ENCODE measurements at regions not wholly inside any gene's neighbourhood (a gene's known extent, or its start where the extent isn't known, plus 50 kb on each side); places are given as distances from the start of the nearest gene placed in this dataset.
A peak's percentile ranks its signal among the peaks of the same experiment; 100 is the strongest.
"Not testable (repeated sequence)": the region's sequence is repeated elsewhere in the genome, so short reads cannot be mapped to it uniquely, and the experiment has no call there.

DNA sequence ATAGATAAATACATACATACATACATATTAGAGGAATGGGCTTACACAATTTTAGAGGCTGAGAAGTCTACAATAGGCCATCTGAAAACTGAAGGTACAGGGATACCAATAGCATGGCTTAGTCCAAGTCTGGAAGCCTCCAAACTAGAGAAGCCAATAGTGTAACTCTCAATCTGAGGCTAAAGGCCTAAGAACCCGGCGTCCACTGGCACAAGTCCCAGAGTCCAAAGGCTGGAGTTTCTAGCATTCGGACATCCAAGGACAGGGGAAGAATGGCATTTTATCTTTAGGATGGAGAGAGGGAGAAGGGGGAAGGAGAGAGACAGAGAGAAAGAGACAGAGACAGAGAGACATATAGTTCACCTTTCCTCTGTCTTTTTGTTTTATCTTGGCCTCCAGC is 63.7 kb upstream of the SYT4 start:
- Histone ChIP-seq H3K27ac (ENCODE audit: low read length) (no peak overlapping the region), H3K4me1 (ENCODE audit: control insufficient read depth, insufficient read depth, low read length) (no peaks in the 10 kb centered on the region), H3K36me3 (ENCODE audit: control insufficient read depth, insufficient read depth, low read length) (no peaks in the 10 kb centered on the region), H3K4me3 (ENCODE audit: low read length) (no peak overlapping the region), H3K9me3 (replicated peaks; ENCODE audit: control insufficient read depth, low read depth, low read length) (no peaks in the 10 kb centered on the region), H3K27me3 (ENCODE audit: control insufficient read depth, insufficient read depth, low read length) (no peaks in the 10 kb centered on the region)
- no peak for DNase-seq
- 90% methylated on average over 3 of the region's 3 CpGs for WGBS (ENCODE audit: insufficient coverage)

DNA sequence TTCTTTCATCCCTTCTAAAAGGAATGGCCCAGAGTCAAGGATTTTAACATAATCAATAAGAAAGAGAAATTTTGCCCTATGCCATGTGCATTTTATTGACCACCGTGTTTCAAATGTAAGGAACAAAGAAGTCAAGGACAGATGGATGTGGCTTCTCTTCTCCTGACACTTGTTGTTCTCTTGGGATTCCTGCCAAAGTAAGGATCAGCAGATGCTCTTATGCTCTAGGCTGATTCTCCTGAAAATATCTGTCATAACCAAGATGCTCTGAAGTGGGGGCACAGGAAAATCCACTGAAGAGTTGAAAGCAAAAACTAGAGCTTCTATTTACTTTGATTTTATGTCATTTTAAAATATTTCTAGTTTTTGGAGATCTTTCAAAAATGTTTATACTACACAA is 72.9 kb upstream of the SYT4 start:
- no peaks in the 10 kb centered on the region for H3K4me1 ChIP-seq (ENCODE audit: control insufficient read depth, insufficient read depth, low read length)
- H3K4me3 ChIP-seq (ENCODE audit: low read length), result no peak overlapping the region
- DNase-seq, result no peak
- H3K9me3 ChIP-seq (replicated peaks; ENCODE audit: control insufficient read depth, low read depth, low read length), result no peaks in the 10 kb centered on the region
- H3K36me3 ChIP-seq (ENCODE audit: control insufficient read depth, insufficient read depth, low read length), result no peaks in the 10 kb centered on the region
- WGBS (ENCODE audit: insufficient coverage), result 80% methylated on average over 1 of the region's 1 CpG
- H3K27ac ChIP-seq (ENCODE audit: low read length), result no peak overlapping the region
- no peaks in the 10 kb centered on the region for H3K27me3 ChIP-seq (ENCODE audit: control insufficient read depth, insufficient read depth, low read length)

DNA sequence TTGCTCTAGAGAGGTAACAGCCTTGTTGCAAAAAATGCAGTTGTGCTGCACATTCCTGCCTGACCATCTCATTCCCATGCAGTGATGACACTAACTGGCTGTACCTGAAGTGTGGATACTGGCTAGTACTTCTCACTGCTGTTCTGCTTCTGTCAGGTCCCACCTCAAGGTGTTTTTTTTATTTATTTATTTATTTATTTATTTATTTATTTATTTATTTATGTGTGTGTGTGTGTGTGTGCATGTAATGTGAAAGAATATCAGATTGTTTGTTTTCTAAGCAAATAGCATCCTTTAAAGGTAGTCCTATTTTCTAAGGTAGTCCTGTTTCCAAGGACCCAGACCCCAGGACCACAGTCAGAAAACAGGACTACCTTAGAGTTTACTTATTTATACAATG is 87.2 kb upstream of the SYT4 start:
- no peaks in the 10 kb centered on the region for H3K27me3 ChIP-seq (ENCODE audit: control insufficient read depth, insufficient read depth, low read length)
- no peaks in the 10 kb centered on the region for H3K36me3 ChIP-seq (ENCODE audit: control insufficient read depth, insufficient read depth, low read length)
- no peaks in the 10 kb centered on the region for H3K9me3 ChIP-seq (replicated peaks; ENCODE audit: control insufficient read depth, low read depth, low read length)
- no peak overlapping the region for H3K27ac ChIP-seq (ENCODE audit: low read length)
- no peak overlapping the region for H3K4me3 ChIP-seq (ENCODE audit: low read length)
- no peak for DNase-seq
- H3K4me1 ChIP-seq (ENCODE audit: control insufficient read depth, insufficient read depth, low read length), result no peaks in the 10 kb centered on the region

GRCh38 chr18:43367895-43368294 is 90.6 kb upstream of the SYT4 start:
- WGBS (ENCODE audit: insufficient coverage), result 80% methylated on average over 1 of the region's 2 CpGs
- Histone ChIP-seq H3K27me3 (ENCODE audit: control insufficient read depth, insufficient read depth, low read length) (no peaks in the 10 kb centered on the region), H3K9me3 (replicated peaks; ENCODE audit: control insufficient read depth, low read depth, low read length) (no peaks in the 10 kb centered on the region), H3K4me1 (ENCODE audit: control insufficient read depth, insufficient read depth, low read length) (no peaks in the 10 kb centered on the region), H3K36me3 (ENCODE audit: control insufficient read depth, insufficient read depth, low read length) (no peaks in the 10 kb centered on the region), H3K4me3 (ENCODE audit: low read length) (no peak overlapping the region), H3K27ac (ENCODE audit: low read length) (no peak overlapping the region)
- no peak for DNase-seq

DNA sequence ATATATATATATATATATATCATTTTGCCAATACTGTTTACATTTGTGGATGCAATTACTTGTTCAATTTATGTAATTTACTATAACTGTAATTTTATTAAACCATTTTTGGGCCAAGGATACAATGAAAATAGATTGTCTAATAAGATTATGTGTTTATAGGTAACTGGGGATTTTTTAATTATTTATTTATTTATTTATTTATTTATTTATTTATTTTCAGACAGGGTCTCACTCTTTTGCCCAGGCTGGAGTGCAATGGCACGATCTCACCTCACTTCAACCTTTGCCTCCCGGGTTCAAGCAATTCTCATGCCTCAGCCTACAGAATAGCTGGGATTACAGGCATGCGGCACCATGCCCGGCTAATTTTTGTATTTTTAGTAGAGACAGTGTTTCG is 92.0 kb upstream of the SYT4 start:
- not testable (repeated sequence) for H3K36me3 ChIP-seq (ENCODE audit: control insufficient read depth, insufficient read depth, low read length); DNase-seq; H3K4me1 ChIP-seq (ENCODE audit: control insufficient read depth, insufficient read depth, low read length); H3K4me3 ChIP-seq (ENCODE audit: low read length); H3K27me3 ChIP-seq (ENCODE audit: control insufficient read depth, insufficient read depth, low read length); H3K27ac ChIP-seq (ENCODE audit: low read length); H3K9me3 ChIP-seq (replicated peaks; ENCODE audit: control insufficient read depth, low read depth, low read length)
- 100% methylated on average over 3 of the region's 5 CpGs for WGBS (ENCODE audit: insufficient coverage)

DNA sequence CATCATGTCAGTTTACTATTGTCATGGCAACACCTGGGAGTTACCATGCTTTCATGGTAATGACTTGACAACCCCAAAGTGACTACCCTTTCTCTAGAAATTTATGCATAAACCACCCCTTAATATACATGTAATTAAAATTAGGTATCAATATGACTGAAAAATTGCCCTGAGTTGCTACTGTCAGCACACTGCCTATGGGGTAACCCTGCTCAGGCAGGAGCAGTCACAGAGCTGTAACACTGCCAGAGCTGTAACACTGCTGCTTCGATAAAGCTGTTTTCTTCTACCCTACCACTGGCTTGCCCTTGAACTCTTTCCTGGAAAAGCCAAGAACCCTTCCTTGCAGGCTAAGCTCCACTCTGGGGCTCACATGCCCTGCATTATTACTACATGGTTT is 95.5 kb upstream of the SYT4 start:
- Histone ChIP-seq H3K4me3 (ENCODE audit: low read length) (no peak overlapping the region), H3K9me3 (replicated peaks; ENCODE audit: control insufficient read depth, low read depth, low read length) (no peaks in the 10 kb centered on the region), H3K4me1 (ENCODE audit: control insufficient read depth, insufficient read depth, low read length) (no peaks in the 10 kb centered on the region), H3K36me3 (ENCODE audit: control insufficient read depth, insufficient read depth, low read length) (no peaks in the 10 kb centered on the region), H3K27me3 (ENCODE audit: control insufficient read depth, insufficient read depth, low read length) (no peaks in the 10 kb centered on the region), H3K27ac (ENCODE audit: low read length) (no peak overlapping the region)
- DNase-seq, result no peak
- WGBS (ENCODE audit: insufficient coverage), result 60% methylated on average over 1 of the region's 1 CpG

DNA sequence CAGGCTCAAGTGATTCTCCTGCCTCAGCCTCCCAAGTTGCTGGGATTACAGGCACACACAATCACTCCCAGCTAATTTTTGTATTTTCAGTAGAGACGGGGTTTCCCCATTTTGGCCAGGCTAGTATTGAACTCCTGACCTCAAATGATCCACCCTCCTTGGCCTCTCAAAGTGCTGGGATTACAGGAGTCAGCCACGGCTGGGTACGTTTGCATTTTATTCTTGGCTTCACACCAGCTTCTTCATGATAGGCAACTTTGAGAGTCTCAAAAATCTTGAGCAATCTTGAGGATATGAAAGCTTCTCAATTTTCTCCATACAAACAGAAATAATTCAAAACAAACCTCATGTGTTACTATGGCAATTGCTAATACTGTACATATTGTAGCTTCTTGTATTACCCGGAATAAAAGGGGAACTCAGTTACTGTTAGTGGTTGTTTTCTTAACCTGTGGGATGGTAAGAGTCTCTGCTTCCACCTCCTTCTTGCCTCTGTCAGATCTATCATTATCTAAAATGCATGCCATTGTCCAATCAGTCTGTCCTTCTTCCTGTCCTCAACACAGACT is 102.9 kb upstream of the SYT4 start:
- WGBS (ENCODE audit: insufficient coverage), result 40% methylated on average over 1 of the region's 4 CpGs
- DNase-seq, result no peak
- H3K36me3 ChIP-seq (ENCODE audit: control insufficient read depth, insufficient read depth, low read length), result no peaks in the 10 kb centered on the region
- H3K27me3 ChIP-seq (ENCODE audit: control insufficient read depth, insufficient read depth, low read length), result no peaks in the 10 kb centered on the region
- no peak overlapping the region for H3K27ac ChIP-seq (ENCODE audit: low read length)
- H3K9me3 ChIP-seq (replicated peaks; ENCODE audit: control insufficient read depth, low read depth, low read length), result no peaks in the 10 kb centered on the region
- H3K4me3 ChIP-seq (ENCODE audit: low read length), result no peak overlapping the region
- no peaks in the 10 kb centered on the region for H3K4me1 ChIP-seq (ENCODE audit: control insufficient read depth, insufficient read depth, low read length)

- no peaks in the 10 kb centered on the region for H3K36me3 ChIP-seq (ENCODE audit: control insufficient read depth, insufficient read depth, low read length)
- DNase-seq, result no peak
- H3K4me1 ChIP-seq (ENCODE audit: control insufficient read depth, insufficient read depth, low read length), result no peaks in the 10 kb centered on the region
- H3K27me3 ChIP-seq (ENCODE audit: control insufficient read depth, insufficient read depth, low read length), result no peaks in the 10 kb centered on the region
- no peaks in the 10 kb centered on the region for H3K9me3 ChIP-seq (replicated peaks; ENCODE audit: control insufficient read depth, low read depth, low read length)
- no peak overlapping the region for H3K27ac ChIP-seq (ENCODE audit: low read length)
- WGBS (ENCODE audit: insufficient coverage), result no CpG with 5 or more reads among the region's 4 CpGs
- H3K4me3 ChIP-seq (ENCODE audit: low read length), result no peak overlapping the region
Measured at GRCh38 chr18:43382641-43383403, 105.5 kb upstream of the SYT4 start.

- H3K4me3 ChIP-seq (ENCODE audit: low read length), result no peak overlapping the region
- 33% methylated on average over 1 of the region's 2 CpGs for WGBS (ENCODE audit: insufficient coverage)
- DNase-seq, result peak; percentile 25
Measured at GRCh38 chr18:43389163-43389562, 111.9 kb upstream of the SYT4 start.

DNA sequence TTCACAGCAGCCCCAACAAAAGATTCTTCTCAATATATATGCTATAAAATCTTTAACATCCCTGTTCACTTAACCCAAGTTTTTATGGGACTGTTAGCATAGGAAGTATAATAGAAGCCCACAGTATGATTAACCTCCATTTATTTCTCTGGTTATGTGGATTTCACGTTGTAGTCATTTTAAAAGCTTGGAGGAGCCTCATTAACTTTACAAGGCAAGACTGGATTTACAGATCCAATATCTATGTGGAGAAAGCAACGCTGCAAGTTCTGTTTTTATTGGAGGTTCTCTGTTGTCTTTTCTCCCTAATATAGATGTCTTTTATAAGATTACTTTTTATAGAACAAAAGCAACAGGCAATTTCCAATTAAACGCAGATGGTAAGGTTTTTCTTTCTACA is 114.9 kb upstream of the SYT4 start:
- H3K4me3 ChIP-seq (ENCODE audit: low read length), result no peak overlapping the region
- WGBS (ENCODE audit: insufficient coverage), result no CpG with 5 or more reads among the region's 3 CpGs

More at GRCh38 chr18:43389163-43389562, 111.9 kb upstream of the SYT4 start:
- no peak overlapping the region for H3K27ac ChIP-seq (ENCODE audit: low read length)
- no peaks in the 10 kb centered on the region for H3K36me3 ChIP-seq (ENCODE audit: control insufficient read depth, insufficient read depth, low read length)
- no peaks in the 10 kb centered on the region for H3K9me3 ChIP-seq (replicated peaks; ENCODE audit: control insufficient read depth, low read depth, low read length)
- peaks cover 3% of the 10 kb centered on the region for H3K4me1 ChIP-seq (ENCODE audit: control insufficient read depth, insufficient read depth, low read length)
- no peaks in the 10 kb centered on the region for H3K27me3 ChIP-seq (ENCODE audit: control insufficient read depth, insufficient read depth, low read length)

DNA sequence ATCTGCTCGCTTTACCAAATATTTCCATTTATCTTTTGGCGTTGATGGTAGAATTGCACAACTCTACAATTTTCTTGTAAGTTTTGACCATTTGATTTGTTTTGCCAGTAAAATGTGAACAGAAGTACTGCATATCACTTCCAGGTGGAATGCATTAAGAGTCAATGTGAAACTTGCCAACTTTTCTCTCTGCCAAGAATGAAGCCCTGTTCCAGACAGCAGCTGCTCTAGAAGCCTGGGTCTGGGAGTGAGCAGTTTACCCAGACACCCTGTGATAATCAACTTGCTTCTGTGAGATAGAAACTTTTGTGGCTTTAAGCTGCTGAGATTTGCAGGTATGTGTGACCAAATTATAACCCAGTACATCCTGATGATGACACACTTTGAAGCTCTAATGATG is 115.9 kb upstream of the SYT4 start:
- no peak overlapping the region for H3K27ac ChIP-seq (ENCODE audit: low read length)
- no peaks in the 10 kb centered on the region for H3K27me3 ChIP-seq (ENCODE audit: control insufficient read depth, insufficient read depth, low read length)
- H3K4me1 ChIP-seq (ENCODE audit: control insufficient read depth, insufficient read depth, low read length), result peaks cover 3% of the 10 kb centered on the region
- no peaks in the 10 kb centered on the region for H3K36me3 ChIP-seq (ENCODE audit: control insufficient read depth, insufficient read depth, low read length)
- peak; percentile 78 for DNase-seq
- no peaks in the 10 kb centered on the region for H3K9me3 ChIP-seq (replicated peaks; ENCODE audit: control insufficient read depth, low read depth, low read length)
- whole genome bisulfite sequencing (ENCODE audit: insufficient coverage), result no CpG with 5 or more reads among the region's 2 CpGs
- H3K4me3 ChIP-seq (ENCODE audit: low read length), result no peak overlapping the region

More for the DNA sequence above, 114.9 kb upstream of the SYT4 start:
- Histone ChIP-seq H3K27me3 (ENCODE audit: control insufficient read depth, insufficient read depth, low read length) (no peaks in the 10 kb centered on the region), H3K27ac (ENCODE audit: low read length) (no peak overlapping the region), H3K36me3 (ENCODE audit: control insufficient read depth, insufficient read depth, low read length) (no peaks in the 10 kb centered on the region), H3K4me1 (ENCODE audit: control insufficient read depth, insufficient read depth, low read length) (peaks cover 3% of the 10 kb centered on the region), H3K9me3 (replicated peaks; ENCODE audit: control insufficient read depth, low read depth, low read length) (no peaks in the 10 kb centered on the region)
- DNase-seq, result no peak

Data from muscle of leg (tissue), 3 donors.